Left kidney (tissue), 1 donor: ENCODE measurements at regions not wholly inside any gene's neighbourhood (a gene's known extent, or its start where the extent isn't known, plus 50 kb on each side); places are given as distances from the start of the nearest gene placed in this dataset.
"Not testable (repeated sequence)": the region's sequence is repeated elsewhere in the genome, so short reads cannot be mapped to it uniquely, and the experiment has no call there.

Source experiments
- DNase-seq: peaks from one replicate; pipeline ENCODE4 v3.0.0-alpha.2; 2013

DNA sequence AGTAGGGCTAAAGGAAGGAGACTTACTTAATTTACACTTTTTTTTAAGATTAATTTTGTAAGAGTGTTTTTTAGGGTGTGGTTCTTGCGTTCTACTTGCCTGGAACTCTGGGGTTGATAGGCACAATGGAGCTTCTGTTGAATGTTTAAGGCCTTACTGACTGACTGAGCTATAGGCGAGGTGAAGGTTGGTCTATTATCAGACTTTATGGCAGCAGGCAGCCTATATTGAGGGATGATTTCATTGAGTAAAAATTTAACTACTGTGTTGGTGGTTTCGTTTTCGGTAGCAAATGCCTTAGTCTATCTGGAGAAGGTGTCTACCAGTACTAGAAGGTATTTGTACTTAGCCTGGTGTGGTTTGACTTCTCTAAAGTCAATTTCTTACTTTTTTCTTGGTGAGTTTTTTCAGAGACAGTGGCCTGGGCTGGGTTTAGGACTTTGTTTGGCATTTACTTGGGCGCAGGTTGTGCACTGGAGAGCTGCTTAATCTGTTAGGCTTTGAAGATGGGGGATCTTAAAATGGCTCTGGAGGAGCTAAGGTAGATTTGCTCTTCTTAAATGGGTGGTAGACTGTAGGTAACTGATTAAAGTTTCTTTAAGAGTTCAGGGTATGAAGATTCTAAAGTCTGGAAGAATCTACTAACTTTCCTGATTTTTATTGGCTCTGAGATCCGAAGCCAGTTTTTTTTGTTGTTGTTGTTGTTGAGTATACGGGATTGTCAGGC lies 164.5 kb upstream of the CCZ1B start:
- DNase-seq: not testable (repeated sequence)

DNA sequence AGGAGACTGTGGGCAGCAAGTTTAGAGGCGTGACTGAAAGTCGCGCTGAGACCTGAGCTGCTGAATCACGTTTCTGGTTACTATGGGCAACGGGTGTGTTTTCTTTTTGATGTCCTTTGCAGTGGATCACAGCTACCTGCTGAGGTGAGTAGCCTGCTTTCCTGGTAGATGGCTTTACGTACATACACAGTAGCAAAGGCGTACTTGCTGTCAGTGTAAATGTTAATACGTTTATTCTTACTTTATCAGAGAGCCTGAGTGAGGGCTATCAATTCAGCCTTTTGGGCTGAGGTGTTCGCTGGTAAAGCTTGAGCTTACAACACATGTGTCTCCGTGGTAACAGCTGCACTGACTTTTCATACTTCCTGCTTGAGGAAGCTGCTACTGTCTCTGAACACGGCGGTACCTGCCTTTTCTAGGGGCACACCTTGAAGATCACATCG lies 165.1 kb upstream of the CCZ1B start:
- peak; percentile 63 for DNase-seq

GRCh38 chr7:6991686-6992085 lies 165.6 kb upstream of the CCZ1B start:
- DNase-seq: not testable (repeated sequence)

- DNase-seq: not testable (repeated sequence)
These were observed 166.1 kb upstream of the CCZ1B start for GRCh38 chr7:6992133-6992532.

DNA sequence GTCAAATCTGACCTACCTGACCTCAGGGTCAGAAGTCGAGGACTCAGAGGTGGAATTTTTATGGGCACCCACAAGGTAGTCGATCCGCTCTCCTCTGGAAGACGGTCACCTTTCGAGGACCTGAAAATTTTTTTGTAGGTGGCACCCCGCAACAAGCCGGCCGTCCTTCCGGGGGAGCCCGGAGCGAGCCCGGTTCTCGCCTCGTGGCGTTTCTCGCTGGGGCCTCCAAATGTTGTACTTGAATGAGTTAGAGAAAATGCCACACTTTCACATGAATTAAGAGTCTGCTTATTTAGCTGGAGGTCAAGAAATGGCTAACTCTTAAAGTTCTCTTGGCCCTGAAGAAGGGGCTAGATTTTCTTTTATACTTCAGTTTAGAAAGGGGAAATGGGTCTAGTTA lies 169.0 kb upstream of the CCZ1B start:
- not testable (repeated sequence) for DNase-seq

DNA sequence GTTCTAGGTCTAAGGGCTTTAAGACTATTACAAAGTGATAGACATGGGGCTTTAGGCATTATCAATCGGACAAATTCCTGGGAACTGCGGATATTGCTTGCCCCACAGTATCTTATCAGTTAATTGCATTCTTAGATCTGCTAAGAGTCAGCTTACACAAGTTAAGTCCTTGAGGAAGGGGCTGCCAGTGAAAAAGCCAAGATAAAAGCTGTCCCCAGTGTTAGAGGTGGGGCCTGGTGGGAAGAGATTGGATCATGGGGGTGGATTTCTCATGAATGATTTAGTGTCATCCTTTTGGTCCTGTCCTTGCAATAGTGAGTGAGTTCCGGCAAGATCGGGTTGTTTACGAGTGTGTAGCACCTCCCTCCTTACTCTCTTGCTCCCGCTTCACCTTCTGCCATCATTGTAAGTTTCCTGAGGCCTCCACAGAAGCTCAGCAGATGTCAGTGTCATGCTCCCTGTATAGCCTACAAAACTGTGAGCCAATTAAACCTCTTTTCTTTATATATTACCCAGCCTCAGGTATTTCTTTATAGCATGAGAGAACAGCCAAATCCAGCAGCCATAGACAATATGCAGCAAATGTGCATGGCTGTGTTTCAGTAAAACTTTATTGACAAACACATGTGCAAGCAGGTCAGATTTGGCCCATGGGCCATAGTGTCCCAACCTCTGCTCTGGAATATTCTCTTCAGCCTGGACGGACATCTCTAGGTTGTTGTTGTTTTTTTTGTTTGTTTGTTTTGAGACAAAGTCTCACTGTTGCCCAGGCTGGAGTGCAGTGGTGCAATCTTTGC lies 169.6 kb upstream of the CCZ1B start:
- DNase-seq: not testable (repeated sequence)

DNA sequence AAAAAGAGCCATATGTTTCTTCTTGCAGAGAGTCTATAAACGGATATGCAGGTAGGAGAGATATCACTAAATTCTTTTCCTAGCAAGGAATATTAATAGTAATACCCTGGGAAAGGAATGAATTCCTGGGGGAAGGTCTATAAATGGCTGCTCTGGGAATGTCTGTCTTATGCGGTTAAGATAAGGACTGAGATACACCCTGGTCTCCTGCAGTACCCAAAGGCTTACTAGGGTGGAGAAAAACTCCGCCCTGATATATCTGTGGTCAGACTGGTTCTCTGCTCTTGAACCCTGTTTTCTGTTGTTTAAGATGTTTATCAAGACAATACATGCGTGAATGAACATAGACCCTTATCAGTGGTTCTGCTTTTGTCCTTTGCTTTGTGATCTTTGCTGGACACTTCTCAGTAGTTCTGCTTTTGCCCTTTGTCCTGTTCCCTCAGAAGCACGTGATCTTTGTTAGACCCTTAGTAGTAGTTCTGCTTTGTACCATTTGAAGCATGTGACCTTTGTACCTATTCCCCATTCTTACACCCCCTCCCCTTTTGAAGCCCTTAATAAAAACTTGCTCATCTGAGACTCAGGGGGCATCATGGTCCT lies 173.1 kb upstream of the CCZ1B start:
- DNase-seq: not testable (repeated sequence)

GRCh38 chr7:7002418-7003062 lies 176.5 kb upstream of the CCZ1B start:
- no peak for DNase-seq

GRCh38 chr7:7005303-7005702 lies 177.0 kb upstream of the C1GALT1 start:
- DNase-seq: no peak

DNA sequence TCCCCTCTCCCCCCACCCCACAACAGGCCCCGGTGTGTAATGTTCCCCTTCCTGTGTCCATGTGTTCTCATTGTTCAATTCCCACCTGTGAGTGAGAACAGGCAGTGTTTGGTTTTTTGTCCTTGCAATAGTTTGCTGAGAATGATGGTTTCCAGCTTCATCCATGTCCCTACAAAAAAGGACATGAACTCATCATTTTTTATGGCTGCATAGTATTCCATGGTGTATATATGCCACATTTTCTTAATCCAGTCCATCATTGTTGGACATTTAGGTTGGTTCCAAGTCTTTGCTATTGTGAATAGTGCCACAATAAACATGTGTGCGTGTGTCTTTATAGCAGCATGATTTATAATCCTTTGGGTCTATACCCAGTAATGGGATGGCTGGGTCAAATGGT lies 176.4 kb upstream of the C1GALT1 start:
- DNase-seq: not testable (repeated sequence)

DNA sequence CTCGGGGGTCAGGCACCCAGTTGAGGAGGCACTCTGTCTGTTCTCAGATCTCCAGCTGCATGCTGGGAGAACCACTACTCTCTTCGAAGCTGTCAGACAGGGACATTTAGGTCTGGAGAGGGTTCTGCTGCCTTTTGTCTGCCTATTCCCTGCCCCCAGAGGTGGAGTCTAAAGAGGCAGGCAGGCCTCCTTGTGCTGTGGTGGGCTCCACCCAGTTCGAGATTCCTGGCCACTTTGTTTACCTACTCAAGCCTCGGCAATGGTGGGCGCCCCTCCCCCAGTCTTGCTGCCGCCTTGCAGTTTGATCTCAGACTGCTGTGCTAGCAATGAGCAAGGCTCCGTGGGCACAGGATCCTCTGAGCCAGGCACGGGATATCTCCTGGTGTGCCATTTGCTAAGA lies 171.1 kb upstream of the C1GALT1 start:
- not testable (repeated sequence) for DNase-seq

GRCh38 chr7:7011751-7012150 lies 170.6 kb upstream of the C1GALT1 start:
- DNase-seq: not testable (repeated sequence)

GRCh38 chr7:7014827-7015595 lies 167.3 kb upstream of the C1GALT1 start:
- DNase-seq: no peak

GRCh38 chr7:7017707-7018280 lies 164.6 kb upstream of the C1GALT1 start:
- DNase-seq: no peak

DNA sequence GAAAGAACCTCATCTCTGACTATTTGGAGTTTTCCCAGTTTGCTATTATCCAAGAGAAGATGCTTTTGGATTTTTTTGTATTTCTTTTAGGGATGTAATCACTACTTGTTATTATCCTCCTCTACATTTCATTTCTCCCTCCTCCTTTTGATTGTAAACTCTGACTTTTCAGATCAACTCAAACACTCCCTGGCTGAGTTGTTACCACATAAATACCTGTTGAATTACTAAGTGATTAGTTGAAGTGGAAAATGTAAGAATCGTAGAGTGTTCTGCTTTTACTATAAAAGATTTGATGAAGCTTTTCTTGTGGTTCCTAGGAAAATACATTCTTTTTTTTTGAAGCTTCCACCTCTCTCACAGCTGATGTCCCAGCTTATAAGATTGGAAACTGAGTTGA lies 164.1 kb upstream of the C1GALT1 start:
- DNase-seq: no peak

DNA sequence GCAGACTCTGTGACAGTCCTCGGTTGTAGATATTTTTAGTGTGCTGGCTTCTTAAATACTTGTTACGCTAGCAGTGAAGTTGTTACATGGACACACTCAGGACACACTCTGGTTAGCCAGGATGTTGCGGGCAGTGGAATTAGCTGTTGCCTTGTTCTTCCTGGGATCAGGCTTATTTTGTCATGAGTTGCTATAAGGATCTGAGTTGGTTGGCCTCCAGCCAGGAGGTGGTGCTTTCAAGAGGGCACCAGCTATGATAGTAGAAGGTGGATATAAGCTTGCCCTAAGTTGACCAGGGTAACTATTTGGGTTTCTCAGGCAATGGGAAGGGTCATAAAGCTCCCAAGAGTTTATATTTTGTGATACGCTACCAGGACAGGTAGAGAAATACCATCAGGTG lies 150.1 kb upstream of the C1GALT1 start:
- no peak for DNase-seq

- DNase-seq: no peak
These were observed 146.5 kb upstream of the C1GALT1 start for GRCh38 chr7:7035851-7036250.

GRCh38 chr7:7042286-7042893 lies 140.0 kb upstream of the C1GALT1 start:
- DNase-seq: not testable (repeated sequence)

GRCh38 chr7:7044806-7045205 lies 137.5 kb upstream of the C1GALT1 start:
- no peak for DNase-seq

GRCh38 chr7:7048213-7048612 lies 134.1 kb upstream of the C1GALT1 start:
- no peak for DNase-seq
